NB4 (cell line): ENCODE measurements at regions not wholly inside any gene's neighbourhood (a gene's known extent, or its start where the extent isn't known, plus 50 kb on each side); places are given as distances from the start of the nearest gene placed in this dataset.

Experiments
- CTCF ChIP-seq: IDR thresholded peaks from one replicate; pipeline ENCODE4 v1.5.1; 2012; ENCODE audit warnings: low read depth, low read length
- POLR2A ChIP-seq: IDR thresholded peaks from 2 replicates; pipeline ENCODE4 v1.6.1; 2011; ENCODE audit warnings: mild to moderate bottlenecking; ENCODE audit not compliant: insufficient read length; ENCODE audit errors: extremely low read depth

- TF ChIP-seq POLR2A (no peak), CTCF (no peak)
Measured at GRCh38 chr16:20166531-20167235, 93.0 kb upstream of the GPR139 start.
